ENCODE measurements at regions not wholly inside any gene's neighbourhood (a gene's known extent, or its start where the extent isn't known, plus 50 kb on each side); places are given as distances from the start of the nearest gene placed in this dataset.
A peak's percentile ranks its signal among the peaks of the same experiment; 100 is the strongest.
"Not testable (repeated sequence)": the region's sequence is repeated elsewhere in the genome, so short reads cannot be mapped to it uniquely, and the experiment has no call there.

DNA sequence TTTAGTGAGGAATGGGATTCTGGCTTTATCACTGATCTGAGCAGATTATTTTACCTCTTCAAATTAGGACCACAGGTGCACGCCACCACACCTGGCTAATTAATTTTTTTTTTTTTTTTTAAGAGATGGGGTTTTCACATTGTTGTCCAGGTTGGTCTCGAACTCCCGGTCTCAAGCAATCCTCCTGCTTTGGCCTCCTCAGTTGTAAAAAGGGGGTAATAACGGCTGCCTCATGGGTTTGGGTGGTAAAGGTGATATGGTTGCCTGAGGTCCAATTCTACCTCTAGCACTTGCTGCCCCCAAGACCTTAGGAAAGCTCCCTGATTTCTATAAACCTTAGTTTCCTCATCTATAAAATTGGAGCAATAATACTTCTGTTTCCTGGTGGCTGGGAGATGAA lies 130.7 kb upstream of the HS3ST2 start:
- DNase-seq, result no peak

DNA sequence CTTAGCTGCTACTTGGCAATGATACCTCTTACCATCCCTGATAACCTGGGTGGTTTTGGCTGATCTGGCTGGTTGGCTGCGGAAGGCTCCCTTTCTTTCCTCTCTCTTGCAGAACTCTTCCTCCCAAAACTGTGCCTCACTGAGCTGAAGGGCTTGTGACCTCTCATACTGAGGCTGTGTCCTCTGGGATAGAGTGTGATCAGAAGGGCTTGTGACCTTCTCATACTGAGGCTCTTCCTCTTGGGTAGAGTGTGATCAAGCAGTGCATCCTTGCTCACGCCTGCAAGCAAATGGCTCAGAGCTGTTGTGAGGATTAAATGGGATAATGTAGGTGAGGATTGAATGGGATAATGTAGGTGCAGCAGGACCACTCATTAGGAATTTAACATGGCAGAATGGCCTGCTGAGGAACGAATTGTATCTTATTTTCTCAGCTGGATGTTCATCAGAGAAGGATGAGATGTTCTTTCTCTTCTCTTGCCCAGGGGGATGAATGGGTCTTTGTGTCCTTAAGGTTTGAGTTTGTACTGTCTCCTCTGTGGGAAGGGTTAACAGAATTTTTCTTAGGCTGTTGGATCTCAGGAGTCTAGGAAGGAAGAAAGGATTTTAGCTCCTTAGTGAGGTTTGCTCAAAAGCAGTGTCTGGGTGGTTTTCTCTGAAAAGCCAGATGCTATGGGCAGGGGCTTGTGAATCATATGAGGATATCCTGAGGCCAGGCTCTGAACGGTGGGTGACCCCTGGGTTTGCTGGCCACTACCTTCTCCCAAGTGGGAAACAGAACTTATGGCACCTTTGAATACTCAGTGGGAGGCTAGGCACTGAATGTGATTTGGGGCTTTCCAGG lies 130.0 kb upstream of the HS3ST2 start:
- DNase-seq, result no peak

DNA sequence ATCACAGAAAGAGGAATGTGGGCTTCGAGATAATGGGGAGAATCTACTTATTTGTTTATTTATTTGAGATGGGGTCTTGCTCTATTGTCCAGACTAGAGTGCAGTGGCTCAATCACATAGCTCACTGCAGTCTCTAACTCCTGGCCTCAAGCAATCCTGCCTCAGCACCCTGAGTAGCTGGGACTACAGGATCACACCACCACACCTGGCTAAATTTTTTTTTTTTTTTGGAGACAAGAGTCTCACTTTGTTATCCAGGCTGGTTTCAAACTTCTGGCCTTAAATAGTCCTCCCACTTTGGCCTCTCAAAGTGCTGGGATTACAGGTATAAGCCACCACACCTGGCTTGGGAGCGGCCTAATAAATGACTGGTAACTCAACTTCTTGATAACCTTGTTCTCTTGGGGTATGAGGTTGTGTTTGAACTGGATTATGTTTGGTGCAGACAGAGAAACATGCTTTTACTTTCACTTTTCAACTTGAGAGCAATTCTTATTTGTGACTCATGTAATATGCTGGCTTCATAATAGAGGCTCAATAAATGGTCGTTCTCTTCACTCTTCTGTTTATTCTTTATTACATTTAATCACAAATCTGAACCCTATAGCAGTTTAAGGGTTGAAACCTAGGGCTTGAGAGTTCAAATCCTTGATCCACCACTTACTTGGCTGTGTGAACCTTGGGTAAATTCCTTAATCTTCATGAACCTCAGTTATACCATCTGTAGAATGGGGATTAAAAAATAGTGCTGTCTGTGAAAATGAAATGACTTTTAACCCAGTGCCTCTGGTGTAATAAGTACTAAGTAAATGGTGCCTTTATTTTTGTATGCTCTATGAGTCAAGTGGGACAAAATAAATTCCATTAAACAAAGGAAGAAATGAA lies 129.1 kb upstream of the HS3ST2 start:
- DNase-seq, result no peak

DNA sequence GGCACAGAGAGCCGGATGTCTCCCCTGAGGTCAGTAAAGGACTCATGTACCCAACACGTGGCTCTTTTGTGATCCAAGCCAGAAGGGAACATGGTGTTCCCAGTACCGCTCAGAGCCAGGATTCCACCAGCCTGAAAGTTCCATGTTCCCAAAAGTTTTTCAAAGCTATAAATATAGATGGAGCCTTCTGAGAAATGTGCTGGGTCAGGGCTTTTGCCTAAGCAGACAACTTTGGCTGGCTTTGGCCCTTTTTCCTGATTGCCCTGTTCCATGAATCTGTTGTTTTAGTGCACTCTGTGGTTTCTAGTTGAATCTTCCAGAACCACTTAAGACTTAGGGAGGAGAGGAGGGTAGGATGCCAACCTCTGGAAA lies 128.5 kb upstream of the HS3ST2 start:
- DNase-seq, result no peak

DNA sequence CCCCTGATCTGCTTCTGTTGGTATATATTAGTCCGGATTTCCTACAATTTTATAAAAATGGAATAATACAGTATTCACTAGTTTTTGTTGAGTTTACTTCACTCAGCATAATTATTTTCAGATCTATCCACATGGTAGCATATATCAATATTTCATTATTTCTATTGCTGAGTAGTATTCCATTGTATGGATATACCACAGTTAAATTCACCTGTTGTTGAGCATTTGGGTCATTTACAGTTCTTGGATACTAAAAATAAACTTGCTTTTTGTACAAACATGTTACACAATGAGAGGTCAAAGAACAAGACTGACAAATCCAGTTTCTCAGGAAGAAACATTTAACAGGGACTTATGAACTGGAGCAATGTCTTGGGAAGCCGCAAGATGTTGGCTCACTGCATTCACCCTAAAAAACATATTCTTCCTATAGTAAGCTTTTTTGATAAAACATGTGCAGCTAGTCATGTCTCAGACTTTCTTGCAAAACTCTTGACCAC lies 126.9 kb upstream of the HS3ST2 start:
- no peak for DNase-seq

DNA sequence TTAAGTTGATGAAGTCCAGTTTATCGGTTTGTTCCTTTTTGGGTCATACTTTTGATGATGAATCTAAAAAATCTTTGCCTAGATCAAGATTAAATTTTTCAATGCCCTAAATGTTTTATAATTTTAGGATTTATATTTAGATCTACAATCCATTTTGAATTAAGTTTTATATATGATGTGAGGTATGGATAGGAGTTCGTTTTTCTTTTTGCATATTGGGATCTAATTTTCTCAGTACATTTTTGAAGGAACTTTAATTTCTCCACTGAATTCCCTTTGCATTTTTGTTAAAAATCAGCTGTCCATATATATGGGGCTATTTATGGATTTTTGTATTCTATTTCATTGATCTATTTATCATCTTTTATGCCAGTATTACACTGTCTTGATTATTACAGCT lies 125.5 kb upstream of the HS3ST2 start:
- DNase-seq, result no peak

DNA sequence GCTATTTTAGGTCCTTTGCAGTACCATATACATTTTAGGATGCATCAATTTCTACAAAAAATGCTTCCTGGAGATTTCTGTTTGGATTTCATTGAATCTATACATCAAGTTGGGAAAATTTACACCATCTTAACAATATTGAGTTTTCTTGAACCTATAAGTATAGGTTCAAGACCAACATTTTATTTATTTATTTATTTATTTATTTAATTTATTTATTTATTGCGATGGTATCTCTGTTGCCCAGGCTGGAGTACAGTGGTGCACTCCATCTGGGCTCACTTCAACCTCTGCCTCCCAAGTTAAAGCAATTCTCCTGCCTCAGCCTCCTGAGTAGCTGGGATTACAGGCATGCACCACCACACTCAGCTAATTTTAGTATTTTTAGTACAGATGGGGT lies 125.0 kb upstream of the HS3ST2 start:
- no peak for DNase-seq

DNA sequence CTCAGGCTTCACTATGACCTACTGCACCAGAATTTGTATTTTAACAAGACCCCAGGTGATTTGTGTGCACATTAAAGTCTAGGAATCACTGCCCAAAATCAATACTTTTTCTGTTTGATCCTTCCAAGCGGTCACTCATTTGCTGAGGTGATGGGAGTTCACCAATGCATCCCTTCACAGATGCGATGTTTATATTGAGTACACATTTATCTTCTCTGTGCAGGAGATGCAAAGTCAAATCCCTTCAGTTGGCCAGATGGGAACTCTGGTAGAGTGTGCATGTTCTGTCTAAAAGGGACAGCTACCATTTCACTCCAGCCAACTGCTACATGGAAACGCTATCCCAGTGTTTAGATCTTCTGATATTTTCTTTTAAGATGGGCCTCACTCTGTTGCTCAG lies 122.6 kb upstream of the HS3ST2 start:
- no peak for DNase-seq

DNA sequence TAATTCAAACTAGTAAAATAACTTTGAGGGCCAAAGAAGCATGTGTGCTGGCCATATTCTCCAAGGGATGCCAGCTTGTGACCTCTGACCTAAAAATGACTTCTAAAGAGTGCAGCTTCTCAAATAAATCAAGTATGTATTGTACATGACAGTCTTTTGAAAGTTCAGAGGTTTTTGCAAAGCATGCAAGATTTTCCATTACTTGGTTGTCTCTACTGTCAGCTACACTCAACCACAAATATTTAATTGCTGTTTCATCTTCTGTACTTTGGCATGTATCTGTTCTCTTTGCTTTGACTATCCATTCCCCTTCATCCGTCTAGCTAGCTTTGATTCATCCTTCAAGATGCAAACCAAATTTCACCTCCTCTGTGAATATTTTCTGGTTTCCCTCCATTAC lies 121.9 kb upstream of the HS3ST2 start:
- no peak for DNase-seq

DNA sequence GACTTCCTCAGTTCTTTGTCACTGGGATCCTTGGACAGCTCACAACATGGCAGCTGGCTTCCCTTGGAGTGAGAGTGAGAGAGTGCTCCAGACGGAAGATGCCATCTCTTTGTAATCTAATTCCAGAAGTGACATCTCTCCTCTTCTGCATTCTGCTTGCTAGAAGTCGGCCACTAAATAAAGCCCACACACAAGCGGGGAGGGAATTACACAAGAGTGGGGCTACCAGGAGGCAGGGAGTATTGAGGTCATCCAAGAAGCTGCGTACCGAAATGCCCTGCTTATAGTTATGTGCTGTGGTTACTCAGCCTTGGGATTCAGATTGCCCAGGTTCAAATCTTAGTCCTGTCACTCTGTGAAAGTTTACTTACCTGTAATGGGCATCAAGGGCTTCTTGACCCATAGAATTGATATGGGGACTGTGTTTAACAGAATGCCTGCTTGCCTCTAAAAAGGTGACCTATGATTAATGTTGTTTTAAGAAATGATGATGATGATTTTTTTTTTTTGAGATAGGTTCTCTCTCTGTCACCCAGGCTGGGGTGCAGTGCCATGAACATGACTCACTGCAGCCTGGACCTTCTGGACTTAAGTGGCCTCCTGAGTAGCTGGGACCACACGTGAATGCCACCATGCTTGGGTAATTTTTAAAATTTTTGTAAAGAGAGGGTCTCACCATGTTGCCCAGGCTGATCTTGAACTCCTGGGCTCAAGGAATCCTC lies 120.9 kb upstream of the HS3ST2 start:
- DNase-seq, result no peak

DNA sequence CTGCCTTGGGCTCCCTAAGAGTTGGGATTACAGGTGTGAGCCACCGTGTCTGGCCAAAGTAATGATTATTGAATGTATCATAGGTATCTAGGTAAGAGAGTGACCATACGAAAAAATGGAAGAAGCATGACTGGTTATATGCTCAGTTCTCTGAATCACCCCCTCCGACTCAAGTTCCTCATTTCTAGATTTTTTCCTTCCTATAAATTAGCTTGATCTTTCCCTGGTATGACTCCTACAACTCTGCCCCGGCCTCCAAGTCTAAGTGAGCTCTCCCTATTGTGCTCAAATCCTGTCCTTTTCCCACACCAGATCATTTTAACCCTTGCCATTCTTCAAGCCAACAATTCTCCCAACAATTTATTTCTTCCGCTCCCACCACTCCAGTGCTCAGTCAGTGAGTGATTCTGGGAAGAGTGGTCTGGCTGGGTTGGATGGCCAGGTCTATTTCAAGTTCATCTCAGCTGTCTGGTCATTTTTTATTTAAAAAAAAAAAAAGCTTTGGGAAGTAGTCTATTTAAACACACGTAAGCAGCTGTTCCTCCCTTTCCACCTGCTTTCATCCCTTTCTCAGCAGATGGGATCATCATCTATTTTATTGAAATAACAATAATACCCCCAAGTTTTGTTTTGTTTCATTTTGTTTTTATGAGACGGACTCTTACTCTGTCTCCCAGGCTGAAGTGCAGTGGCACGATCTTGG lies 120.2 kb upstream of the HS3ST2 start:
- DNase-seq, result no peak

DNA sequence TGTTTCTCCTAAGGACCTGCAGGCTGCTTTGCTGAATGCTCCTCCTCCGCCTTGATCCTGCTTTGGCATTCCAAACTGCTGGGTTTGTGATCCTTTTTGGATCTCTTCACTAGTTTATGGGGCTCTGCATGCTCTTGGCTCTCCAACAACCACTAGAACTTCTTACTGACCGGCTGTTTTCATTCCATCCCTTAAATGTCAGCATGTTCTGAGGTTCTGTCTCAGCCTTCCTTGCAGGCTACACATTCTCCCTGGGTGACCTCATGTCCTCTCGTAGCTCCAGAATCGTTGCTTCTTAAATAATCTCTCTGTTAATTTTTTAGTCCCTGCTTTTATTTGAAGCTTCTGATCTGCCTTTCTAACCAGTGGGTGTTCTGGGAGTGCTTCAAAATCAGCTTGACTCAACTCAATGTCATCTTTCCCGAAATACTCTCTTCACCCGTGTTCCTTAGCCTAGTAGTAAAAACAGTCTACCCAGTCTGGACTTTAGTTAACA lies 119.0 kb upstream of the HS3ST2 start:
- DNase-seq, result peak; percentile 17

DNA sequence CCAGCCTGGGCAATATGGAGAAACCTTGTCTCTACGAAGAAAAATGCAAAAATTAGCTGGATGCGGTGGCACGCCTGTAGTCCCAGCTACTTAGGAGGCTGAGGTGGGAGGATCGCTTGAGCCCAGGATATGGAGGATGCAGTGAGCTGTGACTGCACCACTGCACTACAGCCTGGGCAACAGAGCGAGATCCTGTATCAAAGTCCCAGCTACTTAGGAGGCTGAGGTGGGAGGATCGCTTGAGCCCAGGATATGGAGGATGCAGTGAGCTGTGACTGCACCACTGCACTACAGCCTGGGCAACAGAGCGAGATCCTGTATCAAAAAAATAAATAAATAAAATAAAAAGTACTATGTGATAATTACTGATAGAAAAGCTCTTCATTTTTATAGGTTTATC lies 118.2 kb upstream of the HS3ST2 start:
- not testable (repeated sequence) for DNase-seq

DNA sequence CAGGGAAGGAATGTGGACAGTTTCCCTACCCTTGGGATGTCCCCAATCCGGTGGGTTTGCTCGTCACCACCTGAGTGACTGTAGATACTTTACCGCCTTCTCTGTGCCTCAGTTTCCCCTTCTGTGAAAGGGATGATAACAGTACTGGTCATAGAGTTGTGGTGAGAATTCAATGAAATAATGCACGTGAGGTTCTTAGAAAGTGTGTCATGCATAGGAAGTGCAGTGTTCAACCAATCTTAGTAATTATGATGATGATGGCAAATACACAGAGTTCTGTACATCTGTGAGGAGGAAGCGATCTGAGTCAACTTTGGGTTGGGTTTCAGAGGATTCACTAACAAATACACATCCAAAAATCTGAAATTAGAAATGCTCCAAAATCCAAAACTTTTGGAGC lies 114.6 kb upstream of the HS3ST2 start:
- DNase-seq, result no peak

DNA sequence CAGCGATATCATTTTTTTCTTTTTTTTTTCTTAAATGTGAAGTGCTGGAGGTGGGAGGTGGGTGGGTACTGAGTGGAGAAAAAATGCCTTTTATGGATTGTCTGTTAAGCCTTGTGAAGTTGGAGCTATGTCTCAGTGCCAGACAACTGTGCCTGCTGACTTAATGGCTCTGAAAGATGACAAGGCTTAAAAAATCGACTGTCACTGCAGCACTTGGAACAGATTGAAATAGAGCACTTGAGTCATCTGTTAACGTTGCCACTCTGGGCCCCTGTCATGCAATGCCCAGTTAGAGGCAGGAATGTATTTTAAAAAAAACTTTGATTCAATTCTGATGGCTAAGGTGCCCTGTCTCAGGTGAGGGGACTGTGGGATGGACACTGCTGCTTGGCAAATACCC lies 108.2 kb upstream of the HS3ST2 start:
- no peak for DNase-seq

DNA sequence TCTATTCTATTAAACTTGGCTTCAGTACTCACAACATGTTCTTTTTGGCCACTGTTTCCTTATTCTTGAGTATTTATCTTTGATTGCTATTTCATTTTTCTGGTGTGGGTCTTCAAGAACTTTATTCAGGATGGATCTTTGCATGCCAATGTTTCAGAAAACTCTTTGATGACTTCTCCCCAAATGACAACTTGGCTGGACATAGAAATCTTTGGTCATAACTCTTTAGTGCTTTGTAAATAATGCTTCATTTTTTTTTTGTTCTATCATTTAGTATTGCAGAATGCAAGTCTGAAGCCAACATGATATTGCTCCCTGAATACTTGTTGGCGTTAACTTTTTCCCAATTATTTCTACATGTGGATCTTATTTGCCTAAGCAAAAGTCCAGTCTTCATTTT lies 103.6 kb upstream of the HS3ST2 start:
- no peak for DNase-seq

DNA sequence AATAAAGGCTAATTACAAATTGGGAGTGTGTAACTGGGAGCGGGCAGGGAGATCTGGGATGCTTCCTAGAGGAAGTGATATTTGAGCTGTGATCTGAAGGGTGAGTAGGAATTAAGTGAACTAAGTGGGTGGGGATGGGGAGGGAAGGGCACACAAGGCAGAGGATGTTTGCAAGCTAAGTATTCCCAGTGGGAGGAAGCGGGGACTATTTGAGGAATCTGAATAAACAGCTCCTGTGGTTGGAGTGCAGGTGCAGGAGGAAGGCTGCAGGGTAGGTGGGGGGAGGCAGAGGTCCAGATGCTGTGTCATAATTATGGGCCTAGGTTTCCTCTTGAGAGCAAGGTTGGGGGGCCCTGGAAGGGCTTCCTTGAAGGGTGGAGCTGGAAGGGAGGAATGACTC lies 102.1 kb upstream of the HS3ST2 start:
- no peak for DNase-seq

DNA sequence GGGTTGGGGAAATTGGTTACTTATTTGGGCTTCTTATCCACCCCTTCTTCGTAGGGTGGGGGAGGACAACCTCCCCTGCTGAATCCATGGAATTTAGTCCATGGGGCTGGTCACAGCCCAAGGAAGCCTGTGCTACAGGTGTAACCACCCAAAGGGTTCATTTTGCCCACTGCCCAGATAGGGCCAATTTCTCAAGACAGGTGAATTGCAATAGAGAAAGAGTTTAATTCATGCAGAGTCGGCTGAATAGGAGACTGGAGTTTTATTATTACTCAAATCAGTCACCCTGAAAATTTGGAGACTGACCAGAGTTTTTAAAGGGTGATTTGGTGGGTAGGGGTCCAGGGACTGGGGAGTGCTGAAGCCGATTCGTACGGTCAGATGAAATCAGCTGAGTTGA lies 101.5 kb upstream of the HS3ST2 start:
- no peak for DNase-seq

DNA sequence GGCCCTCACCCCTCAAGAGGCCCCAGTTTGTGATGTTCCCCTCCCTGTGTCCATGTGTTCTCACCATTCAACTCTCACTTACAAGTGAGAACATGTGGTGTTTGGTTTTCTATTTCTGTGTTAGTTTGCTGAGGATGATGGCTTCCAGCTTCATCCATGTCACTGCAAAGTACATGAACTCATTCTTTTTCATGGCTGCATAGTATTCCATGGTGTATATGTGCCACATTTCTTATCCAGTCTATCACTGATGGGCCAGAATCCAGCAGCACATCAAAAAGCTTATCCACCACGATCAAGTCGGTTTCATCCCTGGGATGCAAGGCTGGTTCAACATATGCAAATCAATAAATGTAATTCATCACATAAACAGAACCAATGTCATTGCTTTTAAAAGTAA lies 95.4 kb upstream of the HS3ST2 start:
- not testable (repeated sequence) for DNase-seq

DNA sequence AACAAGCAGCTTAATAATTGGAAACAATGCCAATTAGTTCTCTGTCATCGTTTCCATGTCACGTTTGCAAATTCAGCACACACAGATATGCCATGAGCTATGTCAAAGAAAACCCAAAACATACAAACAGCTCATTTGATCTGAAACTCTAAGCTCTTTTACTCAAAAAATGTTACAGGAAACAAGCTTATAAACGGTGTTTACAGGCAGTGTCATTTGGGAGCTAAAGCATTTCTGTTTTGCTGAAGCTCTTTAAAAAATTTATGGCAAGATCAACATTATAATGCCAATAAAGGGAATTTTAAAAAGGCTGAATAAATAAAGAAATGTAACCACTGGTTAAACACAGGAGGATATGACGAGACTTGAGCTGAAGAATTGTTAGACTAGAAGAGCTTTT lies 94.0 kb upstream of the HS3ST2 start:
- DNase-seq, result no peak

DNA sequence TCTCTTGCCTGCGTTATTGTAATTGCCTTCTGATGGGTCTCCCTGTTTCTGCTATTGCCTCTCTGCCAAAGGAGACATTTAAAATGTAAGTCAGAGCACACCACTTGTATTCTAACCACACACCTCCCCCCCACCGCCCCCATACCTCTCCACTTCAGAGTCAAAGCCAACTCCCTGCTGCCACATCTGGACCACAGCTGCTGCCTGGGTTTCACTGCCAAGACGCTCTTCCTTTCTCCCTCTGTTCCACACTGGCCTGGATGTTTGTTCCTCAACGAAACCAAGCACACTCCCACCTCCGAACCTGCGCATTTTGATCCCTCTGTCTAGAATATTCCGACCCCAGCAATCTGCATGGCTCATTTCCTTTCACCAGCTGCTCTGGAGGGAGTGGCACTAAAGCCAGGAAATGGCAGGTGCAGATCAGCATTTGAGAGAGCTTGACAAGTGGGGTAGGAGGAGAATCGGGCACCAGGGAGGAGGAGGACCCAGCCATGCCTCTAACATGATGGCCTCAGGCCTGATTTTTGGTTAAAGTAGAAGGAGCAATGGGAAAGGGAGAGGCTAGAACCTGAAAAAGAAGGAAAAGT lies 92.4 kb upstream of the HS3ST2 start:
- DNase-seq, result no peak
